Loucy (cell line): ENCODE measurements at regions not wholly inside any gene's neighbourhood (a gene's known extent, or its start where the extent isn't known, plus 50 kb on each side); places are given as distances from the start of the nearest gene placed in this dataset.

Source experiments
- CTCF ChIP-seq: fragments of 200-600 bp; sonication (generic); conservative IDR thresholded peaks from 2 replicates; pipeline ENCODE4 v1.5.1; 2014; ENCODE audit warnings: mild to moderate bottlenecking, antibody characterized with exemption, low read length
- EZH2phosphoT487 ChIP-seq: fragments of 200-600 bp; IDR thresholded peaks from 2 replicates; pipeline ENCODE4 v1.6.1; 2018; ENCODE audit warnings: antibody characterized with exemption, mild to moderate bottlenecking, moderate library complexity, borderline replicate concordance

GRCh38 chrX:6954836-6955235 lies 192.7 kb upstream of the STS start:
- TF ChIP-seq CTCF (no peak), EZH2phosphoT487 (no peak)
